ENCODE measurements at regions not wholly inside any gene's neighbourhood (a gene's known extent, or its start where the extent isn't known, plus 50 kb on each side); places are given as distances from the start of the nearest gene placed in this dataset.

DNA sequence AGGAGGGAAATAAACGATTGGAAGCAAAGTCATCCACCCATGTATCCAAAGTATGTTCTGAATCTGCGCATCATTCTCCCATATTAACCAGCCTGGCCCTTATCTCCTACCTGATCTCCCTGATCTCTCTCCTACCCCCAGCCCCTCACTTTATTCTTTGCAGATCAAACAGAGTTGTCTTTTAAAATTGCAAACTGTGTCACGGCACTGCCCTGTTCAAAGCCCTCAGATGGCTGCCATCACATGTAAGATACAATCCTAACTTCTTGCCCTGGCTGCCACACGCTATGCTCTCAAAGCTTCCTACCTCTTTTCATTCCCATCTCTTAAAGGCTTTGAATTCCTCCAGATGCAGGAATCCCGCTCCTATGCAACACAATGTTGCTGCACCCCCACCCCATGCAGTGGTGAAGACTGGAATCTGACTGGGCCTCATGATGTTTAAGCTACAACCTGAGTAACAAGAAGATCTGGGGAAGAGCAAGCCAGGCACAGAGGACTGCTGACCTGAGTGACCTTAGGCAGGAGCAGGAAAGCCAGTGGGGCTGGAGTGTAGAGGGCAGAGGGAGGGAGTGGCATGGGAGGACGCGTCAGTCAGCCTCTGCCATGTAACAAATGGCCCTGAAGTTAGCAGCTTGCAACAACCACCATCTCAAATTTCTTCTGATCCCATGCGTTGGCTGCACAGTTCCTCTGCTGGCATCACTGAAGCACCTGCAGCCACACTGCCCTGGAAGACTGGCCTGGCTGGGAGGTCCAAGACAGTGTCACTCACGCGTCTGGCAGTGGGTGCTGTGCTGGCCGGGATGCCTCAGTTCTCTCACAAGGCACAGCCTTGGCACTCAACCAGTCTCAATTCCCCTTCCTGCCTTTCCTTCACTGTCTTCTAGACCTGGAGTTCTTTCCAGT, 382.8 kb downstream of the BCL11B start:
- DNase-seq: no peak

DNA sequence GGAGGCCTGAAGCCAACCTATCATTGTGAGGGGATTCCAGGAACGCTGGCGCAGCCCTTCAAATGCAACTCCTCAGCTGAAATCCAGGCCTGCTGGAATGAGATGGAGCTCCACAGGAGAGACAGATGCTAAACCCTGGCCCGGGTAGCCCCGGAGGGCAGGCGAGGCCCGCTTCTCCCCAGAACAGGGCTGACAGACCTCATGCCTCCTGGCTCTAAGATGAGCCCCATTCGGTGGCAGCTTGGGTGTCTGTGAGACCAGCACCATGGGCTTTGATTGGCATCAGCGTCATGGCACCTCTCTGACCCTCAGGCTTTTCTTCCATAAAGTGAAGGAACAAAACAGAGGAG, 382.2 kb downstream of the BCL11B start:
- no peak for DNase-seq

DNA sequence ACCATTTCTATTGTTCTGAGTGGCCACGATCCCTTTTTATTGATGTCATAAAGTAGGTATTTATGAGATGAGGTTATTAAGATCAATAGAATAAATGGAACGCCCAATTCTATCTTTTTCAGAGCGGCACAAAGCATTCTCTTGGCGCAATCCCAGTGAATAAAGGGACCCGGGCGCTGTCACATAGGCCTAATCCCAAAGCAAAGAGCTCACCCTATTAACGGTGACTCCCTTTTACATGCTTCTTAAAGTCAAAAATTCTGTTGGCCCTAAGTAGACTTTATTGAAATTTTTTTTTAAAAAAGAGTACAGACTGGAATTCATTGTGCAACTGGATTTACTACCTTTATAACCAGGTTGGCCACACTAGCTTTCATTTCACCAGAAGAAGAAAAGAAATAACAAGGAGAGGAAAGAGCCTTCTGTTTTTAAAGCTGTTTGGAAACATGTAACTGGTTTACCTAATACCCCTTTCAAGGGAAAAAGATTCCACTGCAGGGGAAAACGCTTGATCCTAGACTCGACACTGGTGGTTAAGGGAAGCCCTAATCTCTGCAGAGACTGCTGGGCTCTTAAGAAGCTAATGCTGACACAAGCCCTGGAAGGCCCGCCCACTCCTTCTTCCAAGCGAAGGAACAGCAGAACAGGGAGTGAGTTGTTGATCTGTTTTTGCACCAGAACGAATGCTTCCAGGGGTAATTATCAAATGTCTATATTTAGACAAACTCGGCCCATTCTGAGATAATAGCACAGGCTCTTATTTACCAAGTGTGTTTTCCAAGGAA, 381.2 kb downstream of the BCL11B start:
- DNase-seq: no peak

DNA sequence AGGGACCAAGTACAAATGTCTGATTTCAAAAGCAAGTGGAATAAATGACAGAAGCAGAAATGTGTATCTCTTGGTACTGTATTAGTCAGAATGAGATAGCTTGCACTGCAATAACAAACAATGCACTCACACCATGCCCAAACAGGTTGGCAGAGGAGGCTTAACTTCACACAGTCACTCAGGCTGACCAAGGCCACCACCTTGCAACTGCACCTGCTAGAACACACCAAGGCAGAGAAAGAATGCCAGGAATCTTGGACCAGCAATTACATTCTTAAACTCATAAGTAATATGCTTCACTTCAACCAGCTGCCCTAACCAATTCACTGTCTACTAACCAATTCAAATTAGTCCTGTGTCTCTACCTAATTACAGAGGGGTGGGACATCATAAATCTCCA, 378.3 kb downstream of the BCL11B start:
- DNase-seq: no peak

DNA sequence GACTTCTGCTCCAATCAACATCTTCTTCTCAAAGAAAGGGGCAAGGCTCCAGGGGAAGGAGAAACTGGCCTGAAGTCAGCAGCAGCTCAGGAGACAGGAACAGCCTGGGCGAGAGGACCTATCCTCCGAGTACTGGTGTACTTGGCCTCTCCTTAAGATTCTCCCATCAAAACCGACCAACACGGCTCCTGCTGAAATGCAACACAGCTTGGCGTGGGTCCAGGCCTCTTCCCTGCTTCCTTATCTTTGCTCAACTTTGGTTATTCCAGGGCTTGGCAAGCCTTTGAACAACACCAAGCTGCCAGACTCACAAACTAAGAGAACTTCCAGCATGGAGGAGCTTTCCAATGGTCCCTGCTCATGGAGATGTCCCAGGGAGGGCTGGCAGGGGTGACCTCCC, 377.4 kb downstream of the BCL11B start:
- DNase-seq: no peak

DNA sequence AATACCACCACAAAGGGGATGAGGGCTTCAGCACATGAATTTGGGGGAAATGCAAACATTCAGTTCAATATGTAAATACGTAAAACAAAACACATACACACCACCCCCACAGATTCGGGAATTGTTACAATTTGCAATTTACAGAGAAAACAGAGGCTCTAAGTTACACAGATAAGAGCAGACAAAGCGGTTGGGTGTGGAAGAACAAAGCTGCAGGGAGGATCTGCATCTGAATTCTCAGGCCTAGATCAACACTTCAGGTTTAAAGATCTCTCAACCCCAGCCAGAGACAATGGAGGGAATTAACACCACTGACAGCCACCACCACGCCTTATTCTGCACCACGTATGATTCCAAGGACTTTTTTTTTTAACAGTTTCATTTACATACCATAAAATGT, 375.5 kb downstream of the BCL11B start:
- DNase-seq: no peak

DNA sequence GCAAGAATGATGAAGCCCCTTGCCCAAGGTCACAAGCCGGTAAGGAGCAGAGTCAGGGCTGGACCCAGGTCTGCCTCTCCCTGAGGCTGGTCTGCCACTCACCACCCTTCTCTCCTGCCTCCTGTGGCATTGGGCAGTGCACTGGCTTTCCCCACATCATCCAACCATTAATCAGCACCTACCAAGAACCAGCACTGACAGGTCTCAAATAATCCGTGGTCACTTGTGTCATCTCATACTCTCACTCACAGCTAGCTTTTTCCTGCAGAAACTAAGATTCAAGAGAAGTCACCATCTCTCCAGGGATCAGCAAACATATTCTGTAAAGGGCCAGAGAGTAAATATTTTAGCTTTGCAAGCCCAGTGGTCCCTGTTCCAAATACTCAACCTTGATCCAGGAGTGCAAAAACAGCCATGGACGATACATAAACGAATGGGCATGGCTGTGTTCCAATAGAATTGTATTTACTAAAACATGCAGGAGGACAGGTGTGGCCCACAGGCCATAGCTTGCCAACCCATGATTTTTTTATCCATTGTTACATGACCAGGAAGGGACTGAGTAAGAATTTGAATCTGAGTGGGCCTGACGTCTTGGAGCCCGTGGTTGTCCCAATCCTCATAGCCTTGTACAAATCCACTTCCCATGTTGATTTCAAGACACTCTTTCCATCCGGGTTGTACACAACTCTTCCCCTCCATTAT, 374.2 kb downstream of the BCL11B start:
- DNase-seq: no peak

DNA sequence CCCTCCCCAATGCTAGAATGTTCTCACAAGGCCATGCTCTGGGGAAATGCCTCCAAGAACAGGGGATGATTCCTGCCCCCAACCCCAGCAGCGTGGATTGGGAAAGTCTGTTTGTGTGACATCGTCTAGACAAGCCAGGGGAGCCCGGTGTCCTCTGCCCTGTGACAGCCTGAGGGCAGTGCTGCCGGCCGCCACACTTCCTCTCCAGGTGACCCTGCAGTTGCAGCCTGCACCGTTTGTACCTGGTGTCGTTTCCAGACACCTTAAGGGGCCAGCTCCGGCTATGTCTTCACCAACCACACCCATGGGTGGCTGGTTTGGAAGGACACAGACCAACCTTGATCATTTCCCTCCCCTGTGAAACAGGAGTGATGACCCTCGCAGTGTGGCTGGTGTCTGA, 372.6 kb downstream of the BCL11B start:
- DNase-seq: no peak

DNA sequence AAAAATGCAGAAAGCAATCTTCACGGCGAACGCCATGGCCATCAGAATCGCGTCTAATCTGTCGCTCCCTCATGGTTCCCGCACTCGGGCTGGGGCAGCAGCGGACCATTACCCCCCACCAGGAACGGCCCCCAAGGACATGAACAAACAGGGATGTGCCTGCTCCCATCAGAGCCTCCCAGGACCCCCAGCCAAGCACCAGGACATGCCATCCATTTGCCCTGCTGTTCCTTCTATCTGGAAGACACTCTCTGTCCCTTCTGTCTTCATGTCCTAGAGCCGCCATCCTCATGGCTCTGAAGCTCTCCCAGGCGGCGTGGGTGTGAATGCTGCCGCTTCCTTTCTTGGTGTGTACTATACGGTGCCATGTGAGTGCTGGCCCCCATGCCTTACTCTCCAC, 371.8 kb downstream of the BCL11B start:
- no peak for DNase-seq

DNA sequence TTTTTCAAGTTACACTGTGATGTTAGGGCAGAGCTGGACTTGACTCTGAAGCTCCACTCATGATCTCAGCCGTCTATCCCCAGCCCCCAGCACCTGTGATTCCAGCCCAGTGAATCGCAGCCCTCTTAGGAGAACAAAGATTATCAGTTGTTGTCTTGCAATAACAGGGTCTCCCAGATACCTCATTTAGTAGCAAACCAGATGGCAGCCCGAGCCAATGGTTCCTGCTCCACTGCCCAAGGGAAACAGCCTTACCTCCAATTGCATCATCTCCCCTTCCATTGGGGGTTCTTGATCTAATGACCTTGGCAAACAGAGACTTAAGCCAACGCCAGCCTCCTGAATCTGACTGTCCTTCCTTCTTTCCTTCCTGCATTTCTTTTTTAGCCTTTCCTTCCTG, 371.2 kb downstream of the BCL11B start:
- no peak for DNase-seq

DNA sequence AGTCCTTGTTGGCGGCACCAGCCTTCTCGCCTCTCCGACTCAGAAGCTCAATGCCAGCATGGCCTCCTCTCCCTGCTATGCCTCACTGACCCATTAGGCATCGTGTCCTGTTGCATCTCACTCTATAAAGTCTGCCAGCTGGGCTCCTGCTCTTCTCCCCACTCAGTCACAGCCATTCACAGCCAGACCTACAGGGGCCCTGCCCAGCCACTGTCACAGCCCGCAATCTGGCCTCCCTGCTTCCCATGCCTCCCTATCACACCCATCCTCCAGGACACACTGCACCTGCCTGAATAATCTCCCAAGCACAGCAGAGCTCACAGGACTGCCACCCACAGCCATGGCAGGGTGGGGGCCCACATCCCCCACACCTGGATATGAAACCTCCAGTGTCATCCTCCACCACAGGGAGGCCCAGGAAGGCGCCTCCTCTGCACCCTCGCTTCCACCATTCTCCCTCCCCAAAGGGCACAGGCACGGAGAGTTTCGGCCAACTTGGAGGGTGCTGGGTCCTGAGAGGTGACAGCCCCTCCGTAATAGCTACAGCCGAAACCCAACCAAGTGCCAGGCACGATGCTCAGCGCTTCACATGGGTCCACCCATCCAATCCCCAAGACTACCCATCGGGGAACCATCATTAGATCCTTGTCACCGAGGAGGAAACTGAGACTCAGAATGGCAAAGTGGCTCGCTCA, 370.3 kb downstream of the BCL11B start:
- DNase-seq: no peak

DNA sequence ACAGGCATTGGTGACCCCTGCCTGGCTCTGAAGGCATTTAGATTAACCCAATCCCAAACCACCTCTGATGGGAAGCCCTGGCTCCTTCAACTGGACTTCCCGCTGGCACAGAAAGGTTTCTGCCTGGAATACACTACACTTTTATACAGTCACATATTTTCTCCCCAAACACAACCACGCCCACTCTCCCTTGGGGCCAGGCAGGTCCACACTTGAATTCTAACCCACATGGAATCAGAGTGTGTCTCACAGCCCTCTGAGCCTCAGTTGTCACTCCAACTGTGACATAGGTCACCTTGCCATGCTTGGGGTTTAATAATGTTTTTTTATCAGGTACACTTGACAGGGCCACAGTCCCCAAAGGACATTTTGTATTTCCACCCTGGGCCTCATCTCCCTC, 368.6 kb downstream of the BCL11B start:
- DNase-seq: no peak

DNA sequence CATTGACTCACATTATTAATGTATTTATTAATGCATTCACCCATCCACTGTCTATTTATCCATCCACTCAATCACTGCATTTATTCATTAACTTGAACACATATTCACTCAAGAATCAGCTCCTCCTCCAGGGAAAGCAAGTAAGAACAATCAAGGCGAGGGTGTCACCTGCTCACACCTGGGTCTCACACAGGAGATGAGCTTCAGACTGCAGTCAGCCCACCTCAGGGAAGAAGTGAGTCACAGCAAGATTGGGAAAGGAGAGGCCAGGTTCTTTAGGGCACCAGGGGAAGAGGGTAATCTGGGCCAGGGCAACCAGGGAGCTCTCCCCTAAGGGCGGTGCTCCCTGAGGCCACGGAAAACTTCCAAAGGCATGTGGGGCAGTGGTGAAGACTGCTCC, 367.3 kb downstream of the BCL11B start:
- no peak for DNase-seq

DNA sequence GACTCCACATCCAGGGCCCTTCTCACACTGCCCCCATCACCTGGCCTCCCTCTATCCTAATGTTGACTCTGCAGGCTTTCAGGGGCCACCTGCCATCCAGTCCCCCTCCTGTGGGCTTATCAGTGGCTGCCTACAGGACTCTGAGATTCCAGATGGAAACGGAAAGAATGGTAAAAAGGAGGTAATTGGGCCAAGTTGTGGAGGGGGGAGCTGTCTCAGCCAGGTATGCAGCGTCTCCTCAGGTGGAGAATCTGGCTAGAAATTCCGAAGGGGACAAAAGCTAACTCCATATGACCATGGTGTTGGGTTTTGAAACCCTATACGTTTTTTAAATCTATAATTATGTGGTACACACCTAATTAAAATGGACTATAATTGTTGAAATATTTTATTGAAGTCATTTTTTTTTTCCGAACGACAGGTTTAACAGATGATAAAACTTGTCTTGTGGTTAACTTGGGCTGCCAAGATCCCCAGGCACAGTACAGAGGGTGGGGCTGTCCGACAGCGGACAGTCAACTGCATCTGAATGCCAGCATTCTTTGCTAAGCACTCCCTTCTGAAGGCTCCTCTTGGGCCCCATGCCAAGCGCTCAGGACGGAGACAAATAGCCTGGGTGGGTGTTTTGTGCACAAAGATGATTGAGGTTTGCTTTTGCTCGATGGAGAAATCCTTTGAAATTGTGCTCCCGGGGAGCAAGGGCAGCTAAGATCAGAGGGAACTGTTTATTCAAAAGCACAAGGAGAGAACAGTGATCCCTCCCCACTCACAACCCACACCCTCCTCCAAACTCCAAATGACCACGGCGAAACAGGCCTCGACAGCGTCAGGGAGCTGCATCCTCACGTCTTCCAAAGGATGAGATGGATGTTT, 365.6 kb downstream of the BCL11B start:
- no peak for DNase-seq

DNA sequence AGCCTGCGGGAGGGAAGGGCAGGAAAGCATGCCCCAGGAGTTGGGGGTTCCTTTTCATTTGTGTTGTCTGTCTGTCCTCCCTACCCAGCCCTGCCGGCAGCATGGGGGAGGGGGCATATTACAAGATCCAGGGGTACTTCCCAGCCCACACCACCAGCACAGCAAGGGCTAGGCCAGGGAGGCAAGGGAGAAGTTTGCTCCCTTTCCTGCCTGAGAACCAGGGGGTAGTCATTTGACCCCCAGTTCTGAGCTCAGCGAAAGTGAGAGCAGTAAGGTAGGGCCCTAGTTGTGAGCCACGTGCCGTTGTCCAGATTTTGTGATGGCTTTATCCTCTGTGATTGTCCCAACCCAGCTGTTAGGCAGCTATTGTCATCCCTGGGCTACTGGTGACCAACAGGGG, 364.7 kb downstream of the BCL11B start:
- DNase-seq: no peak

DNA sequence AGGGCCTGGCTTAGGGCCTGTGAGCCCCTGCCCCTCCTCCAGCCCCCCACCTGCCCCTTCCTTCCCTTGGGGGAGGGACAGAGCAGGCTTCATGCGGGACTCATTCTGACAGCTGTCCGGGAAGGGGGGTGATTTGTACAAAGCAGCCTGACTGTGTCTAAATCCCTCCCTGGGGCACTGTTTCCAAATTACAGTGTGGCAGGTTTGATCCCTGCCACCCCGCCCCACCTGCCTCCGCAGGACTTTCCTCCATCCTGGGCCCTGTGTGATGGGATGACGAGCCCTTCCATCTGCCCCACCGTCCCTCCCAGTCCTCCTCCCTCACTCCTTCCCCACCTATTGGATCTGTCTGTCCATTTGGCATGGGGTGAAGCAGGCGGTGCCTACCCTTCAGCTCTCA, 363.9 kb downstream of the BCL11B start:
- DNase-seq: no peak

DNA sequence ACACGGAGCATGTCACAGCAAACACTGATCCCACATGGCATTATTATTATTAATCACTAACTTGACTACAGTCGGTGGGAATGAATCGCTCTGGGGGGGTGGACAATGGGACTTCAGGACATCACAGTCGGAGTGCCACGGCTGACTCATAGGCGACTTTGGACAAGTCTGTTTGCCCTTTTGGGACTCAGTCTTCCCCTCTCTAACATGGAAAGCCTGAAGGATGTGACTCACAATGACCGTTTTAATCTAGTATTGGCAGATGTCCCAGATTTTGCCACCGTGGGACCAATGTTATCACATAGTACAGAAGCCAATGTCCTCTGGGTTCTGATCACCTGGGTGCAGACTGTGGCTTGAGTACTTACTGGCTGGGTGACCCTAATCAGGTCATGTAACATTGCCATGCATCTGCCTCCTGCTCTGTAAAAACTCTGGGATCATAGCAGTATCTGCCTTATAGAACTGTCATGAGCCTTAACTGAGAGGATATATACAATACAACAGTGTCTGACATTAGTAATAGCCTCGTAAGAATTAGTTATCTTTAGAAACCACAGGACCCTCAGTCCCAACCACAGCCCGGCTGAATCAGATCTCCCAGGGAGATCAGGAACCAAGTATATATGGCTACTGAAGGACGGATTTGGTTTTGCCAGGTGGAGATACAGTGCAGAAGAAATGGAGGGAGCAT, 362.6 kb downstream of the BCL11B start:
- no peak for DNase-seq

DNA sequence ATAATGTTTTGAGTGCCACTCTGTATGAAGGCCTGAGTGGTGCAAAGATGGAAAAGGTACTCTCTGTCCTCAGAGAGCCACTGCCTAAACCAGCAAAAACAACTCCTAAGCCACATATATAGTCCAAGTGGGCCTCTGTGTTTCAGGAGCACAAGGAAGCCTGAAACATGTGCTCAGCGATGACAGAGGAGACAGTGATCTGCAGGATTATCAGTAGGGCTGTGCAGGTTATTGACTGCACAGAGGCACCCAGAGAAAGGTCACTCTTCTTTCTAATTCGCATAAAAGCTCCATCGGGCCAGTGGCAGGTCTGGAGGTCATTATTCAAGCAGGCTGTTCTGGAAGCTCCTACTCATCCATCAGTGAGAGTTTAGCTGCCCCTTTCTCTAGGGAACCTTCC, 361.9 kb downstream of the BCL11B start:
- no peak for DNase-seq

DNA sequence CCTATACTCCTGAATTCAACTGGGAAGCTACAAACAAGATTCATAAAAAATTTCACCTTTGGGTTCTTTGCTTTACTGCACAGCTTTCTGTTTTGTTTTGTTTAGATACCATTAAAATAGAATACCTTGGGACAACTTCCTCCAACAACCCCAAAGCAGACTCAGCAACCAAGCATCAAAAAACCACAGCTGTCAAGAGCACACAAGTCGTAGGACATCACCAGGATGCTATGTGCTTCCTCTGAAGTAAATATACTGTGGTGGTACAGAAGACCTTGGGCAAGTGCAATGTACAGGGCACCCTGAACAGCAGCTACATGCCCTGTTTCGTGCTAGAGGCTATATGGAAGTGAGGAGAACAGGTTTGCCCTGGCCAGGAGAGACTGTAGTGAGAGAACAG, 359.3 kb downstream of the BCL11B start:
- no peak for DNase-seq

DNA sequence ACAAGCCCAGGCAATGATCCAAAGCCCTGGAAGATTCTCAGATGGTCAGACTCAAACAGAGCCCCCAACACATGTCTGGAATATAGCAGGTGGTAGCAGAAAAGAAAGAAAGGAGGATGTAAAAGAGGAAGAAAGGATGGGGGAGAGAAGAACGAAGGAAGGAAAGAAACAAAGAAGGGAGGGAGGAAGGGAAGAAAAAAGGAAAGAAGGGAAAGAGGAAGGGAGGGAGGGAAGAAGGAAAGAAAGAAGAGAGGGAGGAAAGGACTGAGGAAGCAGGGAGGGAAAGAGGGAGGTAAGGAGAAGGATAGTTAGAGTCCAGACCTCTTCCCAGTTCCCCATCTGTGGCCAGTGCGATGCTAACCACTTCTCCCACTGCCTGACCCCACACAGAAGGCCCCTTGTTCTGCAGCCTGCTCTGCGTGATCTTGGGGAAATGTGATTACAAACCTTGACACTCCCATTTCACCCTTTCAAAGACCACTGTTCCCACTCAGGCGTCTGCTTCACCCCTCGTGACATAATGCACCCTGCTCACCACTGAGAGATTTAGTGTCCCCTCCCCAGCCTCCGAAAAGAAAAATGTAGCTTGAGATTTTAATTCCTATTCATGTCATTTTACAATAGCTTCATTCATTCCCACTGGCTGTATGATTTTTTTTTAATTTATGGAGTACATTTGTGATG, 357.9 kb downstream of the BCL11B start:
- no peak for DNase-seq

DNA sequence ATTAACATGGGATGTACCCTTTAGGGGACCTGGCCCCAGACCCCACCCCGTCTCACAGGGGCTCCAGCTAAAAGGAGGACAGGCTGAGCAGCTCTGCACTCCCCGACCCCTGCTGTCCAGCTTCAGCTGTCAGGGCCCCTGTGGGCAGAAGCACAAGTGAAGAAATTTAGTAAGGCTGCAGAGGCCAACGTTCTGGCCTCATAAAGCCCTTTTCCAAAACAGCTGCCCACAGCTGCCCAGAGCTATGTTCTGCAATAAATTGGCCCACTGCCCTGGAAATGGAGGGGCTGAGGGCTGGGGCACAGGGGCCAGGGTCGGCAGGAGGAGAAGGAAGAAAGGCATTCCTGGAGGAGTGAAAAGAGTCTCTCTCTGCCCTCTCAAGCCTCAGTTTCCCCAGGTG, 357.1 kb downstream of the BCL11B start:
- DNase-seq: no peak

Measured in RPMI8226 (cell line).